Mammary epithelial cell (primary cell): ENCODE measurements at regions not wholly inside any gene's neighbourhood (a gene's known extent, or its start where the extent isn't known, plus 50 kb on each side); places are given as distances from the start of the nearest gene placed in this dataset.

Experiments
- CTCF ChIP-seq, 2 donors: IDR thresholded peaks in 1 of 2; conservative IDR thresholded peaks in 1 of 2; 2 replicates each; pipeline ENCODE4 v1.5.1; 2011 to 2012; ENCODE audit warnings: inconsistent platforms in 2 of 2, low read length in 2 of 2, mild to moderate bottlenecking in 2 of 2, control low read depth in 1 of 2, low read depth in 1 of 2; ENCODE audit not compliant: insufficient read depth in 1 of 2; ENCODE audit errors: extremely low read depth in 1 of 2
- EZH2 ChIP-seq: IDR thresholded peaks from 2 replicates; pipeline ENCODE4 v1.6.1; 2012; ENCODE audit warnings: low read length, inconsistent platforms, borderline replicate concordance

- TF ChIP-seq CTCF (conservative IDR thresholded peaks at IDR 0.05 in 1 of 2, IDR thresholded peaks at IDR 0.05 in 1 of 2; ENCODE audit: extremely low read depth in 1 of 2, insufficient read depth in 1 of 2, low read depth in 1 of 2, low read length in 2 of 2) (peak; percentile 52 to 68), EZH2 (no peak)
These were observed 400.4 kb downstream of the CDC14C start for GRCh38 chr7:49324707-49325106.
